GM12892 (cell line): ENCODE measurements at regions not wholly inside any gene's neighbourhood (a gene's known extent, or its start where the extent isn't known, plus 50 kb on each side); places are given as distances from the start of the nearest gene placed in this dataset.

Source experiments
- POLR2AphosphoS5 ChIP-seq: IDR thresholded peaks from 2 replicates; pipeline ENCODE4 v1.6.1; 2011; ENCODE audit warnings: low read depth, low read length, control low read depth
- TAF1 ChIP-seq: IDR thresholded peaks from 2 replicates; pipeline ENCODE4 v1.6.1; 2011; ENCODE audit warnings: low read depth, mild to moderate bottlenecking, control low read depth, low read length, borderline replicate concordance

GRCh38 chr16:63287401-63287800, 1251.2 kb upstream of the CDH8 start:
- TF ChIP-seq TAF1: no peak
- TF ChIP-seq POLR2AphosphoS5: no peak
